Smooth muscle cell (in vitro differentiated cells): ENCODE measurements at regions not wholly inside any gene's neighbourhood (a gene's known extent, or its start where the extent isn't known, plus 50 kb on each side); places are given as distances from the start of the nearest gene placed in this dataset.
"Not testable (repeated sequence)": the region's sequence is repeated elsewhere in the genome, so short reads cannot be mapped to it uniquely, and the experiment has no call there.

Experiments used
- DNase-seq: peaks from one replicate; lab custom pipeline; 2025; ENCODE audit not compliant: unreplicated experiment; lab: John Stamatoyannopoulos, UW
- H2AFZ ChIP-seq: fragments of 200-600 bp; sonication (generic); 2 replicates; pipeline ENCODE4 v1.6.0; 2016; ENCODE audit warnings: antibody characterized with exemption, low read depth, mild to moderate bottlenecking
- H3F3A ChIP-seq: fragments of 200-600 bp; sonication (generic); 2 replicates; pipeline ENCODE4 v1.6.0; 2017; ENCODE audit warnings: antibody characterized with exemption, low read depth
- H3K27ac ChIP-seq: fragments of 200-600 bp; sonication (generic); 2 replicates; pipeline ENCODE4 v1.5.1; 2016; ENCODE audit warnings: low read depth, mild to moderate bottlenecking
- H3K27me3 ChIP-seq: fragments of 200-600 bp; sonication (generic); 2 replicates; pipeline ENCODE4 v1.6.1; 2016; ENCODE audit warnings: low read depth, mild to moderate bottlenecking
- H3K36me3 ChIP-seq: fragments of 200-600 bp; sonication (generic); 2 replicates; pipeline ENCODE4 v1.5.1; 2016; ENCODE audit warnings: low read depth
- H3K4me1 ChIP-seq: fragments of 200-600 bp; sonication (generic); 2 replicates; pipeline ENCODE4 v1.5.1; 2016; ENCODE audit warnings: low read depth
- H3K4me2 ChIP-seq: fragments of 200-600 bp; sonication (generic); 2 replicates; pipeline ENCODE4 v1.6.0; 2016; ENCODE audit warnings: mild to moderate bottlenecking
- H3K4me3 ChIP-seq: fragments of 200-600 bp; sonication (generic); 2 replicates; pipeline ENCODE4 v1.5.1; 2016; ENCODE audit warnings: mild to moderate bottlenecking
- H3K79me2 ChIP-seq: fragments of 200-600 bp; sonication (generic); 2 replicates; pipeline ENCODE4 v1.6.0; 2016; ENCODE audit warnings: low read depth, mild to moderate bottlenecking
- H3K9ac ChIP-seq: fragments of 200-600 bp; sonication (generic); 2 replicates; pipeline ENCODE4 v1.6.0; 2016; ENCODE audit warnings: low read depth
- H3K9me3 ChIP-seq: fragments of 200-600 bp; sonication (generic); replicated peaks from 2 replicates; pipeline ENCODE4 v1.5.1; 2016; ENCODE audit warnings: low read depth
- H4K20me1 ChIP-seq: fragments of 200-600 bp; sonication (generic); 2 replicates; pipeline ENCODE4 v1.6.0; 2016; ENCODE audit warnings: low read depth
- CTCF ChIP-seq: fragments of 200-600 bp; sonication (generic); IDR thresholded peaks from 2 replicates; pipeline ENCODE4 v1.5.1; 2017; ENCODE audit warnings: borderline replicate concordance, mild to moderate bottlenecking, antibody characterized with exemption; ENCODE audit not compliant: insufficient read depth, poor library complexity, severe bottlenecking
- WGBS: methylation state at CpG from one replicate; pipeline ENCODE4 v1.1.7; 2016; ENCODE audit warnings: low lambda C conversion rate; 5-methylcytosine and 5-hydroxymethylcytosine counted together

GRCh38 chr4:84244346-84244801 is 254.7 kb downstream of the NKX6-1 start:
- not testable (repeated sequence) for H3K4me3 ChIP-seq, DNase-seq, H4K20me1 ChIP-seq, H3F3A ChIP-seq, H3K9me3 ChIP-seq, H3K9ac ChIP-seq, H3K4me1 ChIP-seq, H3K27me3 ChIP-seq, H3K4me2 ChIP-seq, H3K36me3 ChIP-seq, H3K79me2 ChIP-seq, H2AFZ ChIP-seq, H3K27ac ChIP-seq
- 83% methylated on average over 19 of the region's 19 CpGs for WGBS

- 95% methylated on average over 14 of the region's 14 CpGs for WGBS
- Histone ChIP-seq H3K9me3 (no peaks in the 10 kb centered on the region), H3K27me3 (no peaks in the 10 kb centered on the region), H3F3A (no peaks in the 10 kb centered on the region), H3K36me3 (no peaks in the 10 kb centered on the region), H3K9ac (no peak overlapping the region), H3K27ac (no peak overlapping the region), H3K4me1 (no peaks in the 10 kb centered on the region), H2AFZ (no peak overlapping the region), H3K4me2 (no peak overlapping the region), H3K79me2 (no peaks in the 10 kb centered on the region), H4K20me1 (no peaks in the 10 kb centered on the region), H3K4me3 (no peak overlapping the region)
- TF ChIP-seq CTCF: no peak
- DNase-seq: no peak
Observed at GRCh38 chr4:84243685-84244084, 255.4 kb downstream of the NKX6-1 start.

- H3K27me3 ChIP-seq: no peaks in the 10 kb centered on the region
- H2AFZ ChIP-seq: no peak overlapping the region
- no peak for TF ChIP-seq CTCF
- no peaks in the 10 kb centered on the region for H3K4me1 ChIP-seq
- DNase-seq: no peak
- no peaks in the 10 kb centered on the region for H3K36me3 ChIP-seq
- H3K9ac ChIP-seq: no peak overlapping the region
- 75% methylated on average over 4 of the region's 4 CpGs for WGBS
- H3K27ac ChIP-seq: no peak overlapping the region
- H3K4me2 ChIP-seq: no peak overlapping the region
- H4K20me1 ChIP-seq: no peaks in the 10 kb centered on the region
- no peaks in the 10 kb centered on the region for H3F3A ChIP-seq
- no peaks in the 10 kb centered on the region for H3K79me2 ChIP-seq
- H3K9me3 ChIP-seq: no peaks in the 10 kb centered on the region
- H3K4me3 ChIP-seq: no peak overlapping the region
Observed at GRCh38 chr4:84239278-84239845, 259.7 kb downstream of the NKX6-1 start.

GRCh38 chr4:84238247-84239090 is 260.6 kb downstream of the NKX6-1 start:
- no peaks in the 10 kb centered on the region for H3K4me1 ChIP-seq
- no peak overlapping the region for H2AFZ ChIP-seq
- H3K36me3 ChIP-seq: no peaks in the 10 kb centered on the region
- no peak for TF ChIP-seq CTCF
- no peak overlapping the region for H3K9ac ChIP-seq
- DNase-seq: no peak
- no peaks in the 10 kb centered on the region for H3K27me3 ChIP-seq
- H3K4me2 ChIP-seq: no peak overlapping the region
- no peaks in the 10 kb centered on the region for H3K9me3 ChIP-seq
- H3F3A ChIP-seq: no peaks in the 10 kb centered on the region
- no peak overlapping the region for H3K4me3 ChIP-seq
- H3K79me2 ChIP-seq: no peaks in the 10 kb centered on the region
- H3K27ac ChIP-seq: no peak overlapping the region
- 53% methylated on average over 7 of the region's 7 CpGs for WGBS
- H4K20me1 ChIP-seq: no peaks in the 10 kb centered on the region
